GM18873 (cell line): ENCODE measurements at regions not wholly inside any gene's neighbourhood (a gene's known extent, or its start where the extent isn't known, plus 50 kb on each side); places are given as distances from the start of the nearest gene placed in this dataset.
"Not testable (repeated sequence)": the region's sequence is repeated elsewhere in the genome, so short reads cannot be mapped to it uniquely, and the experiment has no call there.

Experiments used
- ATAC-seq: cut with Tn5 transposase; IDR thresholded peaks from one replicate; pipeline ENCODE4 v1.9.1; 2021; ENCODE audit warnings: mild to moderate bottlenecking, moderate library complexity, moderate number of reproducible peaks; ENCODE audit not compliant: unreplicated experiment, low FRiP score

GRCh38 chr2:228373191-228373590 lies 191.7 kb upstream of the SPHKAP start:
- no peak for ATAC-seq

- ATAC-seq: no peak
These were observed 190.7 kb upstream of the SPHKAP start for GRCh38 chr2:228372212-228372611.

- no peak for ATAC-seq
These were observed 188.0 kb upstream of the SPHKAP start for GRCh38 chr2:228369400-228370031.

- ATAC-seq: no peak
These were observed 185.9 kb upstream of the SPHKAP start for GRCh38 chr2:228367356-228367755.

GRCh38 chr2:228359473-228359872 lies 178.0 kb upstream of the SPHKAP start:
- no peak for ATAC-seq

DNA sequence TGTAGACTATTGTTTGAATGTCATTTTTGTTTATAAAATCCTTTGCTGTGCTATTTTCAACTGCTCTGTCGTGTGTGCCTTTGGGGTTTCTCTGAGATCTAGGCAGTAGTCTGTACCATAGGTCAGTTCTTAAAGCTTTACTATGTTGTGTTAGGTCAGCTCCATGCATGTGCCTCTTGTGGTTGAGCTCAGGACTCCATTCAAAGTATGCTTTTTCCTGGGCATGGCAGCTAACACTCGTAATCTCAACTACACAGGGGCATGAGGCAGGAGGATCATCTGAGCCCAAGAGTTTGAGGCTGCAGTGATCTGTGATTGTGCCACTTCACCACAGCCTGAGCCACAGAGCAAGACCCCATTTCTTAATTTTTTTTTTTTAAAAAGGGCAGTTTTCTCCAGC lies 174.4 kb upstream of the SPHKAP start:
- ATAC-seq: no peak

GRCh38 chr2:228352980-228353379 lies 171.5 kb upstream of the SPHKAP start:
- ATAC-seq: not testable (repeated sequence)

DNA sequence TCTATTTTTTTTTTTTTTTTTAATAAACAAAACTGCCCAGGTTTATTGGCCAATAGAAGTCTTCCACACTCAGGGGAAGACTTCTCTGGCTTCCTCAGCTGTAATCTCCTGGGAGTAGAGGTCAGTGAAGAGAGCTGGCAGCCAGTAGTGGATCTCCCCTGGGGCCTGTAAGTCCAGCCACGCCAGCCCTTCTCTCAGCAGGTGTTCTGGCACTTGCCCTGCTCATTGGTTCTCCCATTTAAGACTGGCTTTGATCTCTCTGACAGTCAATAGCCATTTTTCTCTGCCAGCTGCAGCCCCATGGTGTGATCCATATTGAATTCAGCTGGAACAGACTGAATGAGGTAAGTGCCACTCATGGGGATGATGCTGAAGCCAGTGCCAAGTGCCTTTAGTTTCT lies 170.6 kb upstream of the SPHKAP start:
- no peak for ATAC-seq

GRCh38 chr2:228348516-228349064 lies 167.1 kb upstream of the SPHKAP start:
- ATAC-seq: no peak

- ATAC-seq: no peak
These were observed 163.0 kb upstream of the SPHKAP start for GRCh38 chr2:228344531-228344930.

GRCh38 chr2:228339525-228339924 lies 158.0 kb upstream of the SPHKAP start:
- no peak for ATAC-seq

GRCh38 chr2:228334180-228334579 lies 152.7 kb upstream of the SPHKAP start:
- ATAC-seq: no peak

DNA sequence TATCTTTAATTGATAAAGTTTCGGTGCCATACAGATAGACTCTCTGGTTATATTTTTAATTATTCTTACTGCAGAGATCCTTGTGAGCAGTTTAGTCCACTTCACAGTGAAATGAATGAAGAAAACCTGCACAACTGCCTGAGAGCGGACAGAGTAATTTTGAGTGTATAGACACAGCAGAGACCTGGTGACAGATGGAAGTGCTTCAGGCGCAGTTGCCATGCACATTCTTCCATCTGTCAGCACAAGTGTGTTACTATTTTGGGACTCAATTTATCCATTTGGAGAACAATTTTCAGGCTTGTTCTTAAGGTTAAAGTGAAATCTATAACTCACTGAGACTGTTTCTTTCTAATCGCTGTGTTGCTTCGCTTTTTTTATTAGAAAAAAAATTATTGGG lies 147.8 kb upstream of the SPHKAP start:
- ATAC-seq: no peak

- ATAC-seq: no peak
These were observed 139.5 kb upstream of the SPHKAP start for GRCh38 chr2:228321015-228321414.

GRCh38 chr2:228318218-228318617 lies 136.7 kb upstream of the SPHKAP start:
- no peak for ATAC-seq

- ATAC-seq: no peak
These were observed 130.7 kb upstream of the SPHKAP start for GRCh38 chr2:228312172-228312571.

- no peak for ATAC-seq
These were observed 122.5 kb upstream of the SPHKAP start for GRCh38 chr2:228303960-228304359.

DNA sequence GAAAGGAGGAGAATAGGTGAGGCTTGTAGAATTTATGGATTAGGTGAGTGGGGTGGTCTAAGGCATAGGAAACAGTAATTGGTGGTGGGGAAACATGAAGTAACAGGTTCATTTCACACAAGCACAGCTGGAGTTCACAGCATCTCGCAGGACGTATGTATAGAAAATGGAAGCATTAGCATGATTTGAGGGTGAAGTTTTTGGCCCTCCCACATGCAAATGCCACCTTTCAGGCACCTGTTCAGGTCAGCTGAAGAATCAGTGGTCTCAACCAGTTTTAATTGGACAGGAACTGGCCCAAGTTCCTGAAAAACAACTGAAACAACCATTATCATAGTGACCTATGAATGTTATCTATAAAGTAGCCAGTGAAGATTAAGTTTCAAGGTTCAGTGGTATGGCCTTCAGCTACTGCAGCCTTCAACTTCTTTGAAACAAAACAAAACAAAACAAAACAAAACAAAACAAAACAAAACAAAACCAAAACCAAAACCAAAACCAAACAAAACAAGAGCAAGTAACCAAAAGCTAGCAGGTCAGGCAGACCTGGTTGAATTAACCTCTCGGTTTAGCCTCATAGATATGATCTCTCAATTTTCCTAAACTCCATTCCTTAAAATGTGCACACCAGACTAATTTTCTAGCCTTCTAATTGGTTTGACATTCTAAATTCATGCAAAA lies 102.1 kb upstream of the SPHKAP start:
- ATAC-seq: no peak

DNA sequence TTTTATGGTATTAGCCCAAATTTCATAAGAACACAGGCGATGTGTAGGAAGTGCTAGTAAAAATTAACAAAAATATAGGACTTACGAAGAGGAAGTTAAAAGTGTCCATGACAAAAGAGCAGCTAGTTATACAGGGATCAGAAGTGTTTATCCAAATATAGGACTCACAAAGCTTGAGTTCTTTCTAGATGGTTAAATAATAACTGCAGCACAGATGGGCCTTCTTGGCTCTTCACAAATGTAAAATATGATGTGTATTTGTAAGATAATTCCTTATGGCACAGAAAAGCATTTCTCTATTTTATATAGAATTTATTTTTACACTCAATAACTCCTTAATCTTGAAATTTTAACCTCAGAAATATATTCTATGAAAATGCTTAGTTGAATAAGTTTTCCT lies 100.9 kb upstream of the SPHKAP start:
- ATAC-seq: no peak

DNA sequence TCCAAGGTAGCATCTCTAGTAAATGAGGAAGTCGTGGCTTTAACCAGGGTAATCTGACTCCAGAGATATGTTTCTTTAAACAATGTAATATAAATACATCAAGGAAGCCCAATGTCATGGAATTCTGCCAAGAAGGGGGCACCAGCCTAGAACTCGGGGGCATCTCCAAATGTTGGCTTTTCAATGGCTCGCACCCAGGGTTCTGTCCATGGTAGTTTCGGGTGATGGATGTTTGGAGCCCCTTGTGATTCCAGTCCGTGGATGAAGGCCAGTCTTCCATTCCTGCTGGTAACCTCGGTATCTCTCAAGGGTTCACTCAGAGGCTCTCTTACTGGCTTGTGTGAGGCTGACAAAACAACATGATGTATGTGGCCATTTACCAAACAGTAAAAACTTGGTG lies 91.7 kb upstream of the SPHKAP start:
- ATAC-seq: no peak

- ATAC-seq: no peak
These were observed 87.9 kb upstream of the SPHKAP start for GRCh38 chr2:228269351-228269750.

- ATAC-seq: no peak
These were observed 87.3 kb upstream of the SPHKAP start for GRCh38 chr2:228268756-228269155.
